ENCODE measurements at regions not wholly inside any gene's neighbourhood (a gene's known extent, or its start where the extent isn't known, plus 50 kb on each side); places are given as distances from the start of the nearest gene placed in this dataset.

DNA sequence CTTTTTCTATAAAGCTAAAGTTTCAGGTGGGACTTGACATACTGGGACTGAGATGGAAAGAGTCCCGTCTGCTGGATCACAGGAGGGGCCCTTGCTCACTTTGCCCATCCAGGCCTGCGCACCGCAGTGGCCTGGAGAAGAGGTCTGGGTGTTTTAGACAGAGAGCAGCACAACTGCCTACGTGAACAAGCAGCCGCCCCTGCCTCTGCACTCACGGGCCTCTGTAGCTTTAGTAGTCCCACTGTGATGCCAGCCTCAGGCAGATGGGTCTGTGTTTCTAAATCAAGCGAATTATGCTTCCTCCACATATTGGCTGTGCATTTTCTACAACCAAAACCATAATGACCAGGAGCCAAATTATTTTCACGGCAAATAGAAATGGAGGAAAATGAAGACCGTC lies 184.8 kb upstream of the FOXQ1 start:
- H3K4me3 ChIP-seq (ENCODE audit: low read length): no peak overlapping the region
- H3K9me3 ChIP-seq (replicated peaks; ENCODE audit: insufficient read depth, low read length): no peaks in the 10 kb centered on the region
- H3K79me2 ChIP-seq (ENCODE audit: low read length): no peaks in the 10 kb centered on the region
- TF ChIP-seq, protein P1, sequence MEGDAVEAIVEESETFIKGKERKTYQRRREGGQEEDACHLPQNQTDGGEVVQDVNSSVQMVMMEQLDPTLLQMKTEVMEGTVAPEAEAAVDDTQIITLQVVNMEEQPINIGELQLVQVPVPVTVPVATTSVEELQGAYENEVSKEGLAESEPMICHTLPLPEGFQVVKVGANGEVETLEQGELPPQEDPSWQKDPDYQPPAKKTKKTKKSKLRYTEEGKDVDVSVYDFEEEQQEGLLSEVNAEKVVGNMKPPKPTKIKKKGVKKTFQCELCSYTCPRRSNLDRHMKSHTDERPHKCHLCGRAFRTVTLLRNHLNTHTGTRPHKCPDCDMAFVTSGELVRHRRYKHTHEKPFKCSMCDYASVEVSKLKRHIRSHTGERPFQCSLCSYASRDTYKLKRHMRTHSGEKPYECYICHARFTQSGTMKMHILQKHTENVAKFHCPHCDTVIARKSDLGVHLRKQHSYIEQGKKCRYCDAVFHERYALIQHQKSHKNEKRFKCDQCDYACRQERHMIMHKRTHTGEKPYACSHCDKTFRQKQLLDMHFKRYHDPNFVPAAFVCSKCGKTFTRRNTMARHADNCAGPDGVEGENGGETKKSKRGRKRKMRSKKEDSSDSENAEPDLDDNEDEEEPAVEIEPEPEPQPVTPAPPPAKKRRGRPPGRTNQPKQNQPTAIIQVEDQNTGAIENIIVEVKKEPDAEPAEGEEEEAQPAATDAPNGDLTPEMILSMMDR (IDR thresholded peaks at IDR 0.05; ENCODE audit: low read length): no peak
- TF ChIP-seq EZH2phosphoT487 (IDR thresholded peaks at IDR 0.05; ENCODE audit: low read length): no peak
- no peak for TF ChIP-seq EZH2 (optimal IDR thresholded peaks at IDR 0.05; ENCODE audit: low read depth, low read length)
- H3F3A ChIP-seq (ENCODE audit: insufficient read depth, low read length): no peaks in the 10 kb centered on the region
- H2AFZ ChIP-seq (ENCODE audit: low read length): no peak overlapping the region
- no peak overlapping the region for H3K27ac ChIP-seq (ENCODE audit: low read length)
- no peaks in the 10 kb centered on the region for H3K9me2 ChIP-seq (replicated peaks; ENCODE audit: insufficient read depth, low read length)
- no peaks in the 10 kb centered on the region for H3K4me1 ChIP-seq (ENCODE audit: low read length)
- H4K20me1 ChIP-seq (ENCODE audit: insufficient read depth, low read length): no peaks in the 10 kb centered on the region
- no peak for DNase-seq
- no peak overlapping the region for H3K9ac ChIP-seq (ENCODE audit: low read length)
- no peaks in the 10 kb centered on the region for H3K27me3 ChIP-seq (replicated peaks; ENCODE audit: insufficient read depth, low read length)
- H3K36me3 ChIP-seq (replicated peaks; ENCODE audit: insufficient read depth, low read length): no peaks in the 10 kb centered on the region
- H3K4me2 ChIP-seq (ENCODE audit: low read depth, low read length): no peak overlapping the region

DNA sequence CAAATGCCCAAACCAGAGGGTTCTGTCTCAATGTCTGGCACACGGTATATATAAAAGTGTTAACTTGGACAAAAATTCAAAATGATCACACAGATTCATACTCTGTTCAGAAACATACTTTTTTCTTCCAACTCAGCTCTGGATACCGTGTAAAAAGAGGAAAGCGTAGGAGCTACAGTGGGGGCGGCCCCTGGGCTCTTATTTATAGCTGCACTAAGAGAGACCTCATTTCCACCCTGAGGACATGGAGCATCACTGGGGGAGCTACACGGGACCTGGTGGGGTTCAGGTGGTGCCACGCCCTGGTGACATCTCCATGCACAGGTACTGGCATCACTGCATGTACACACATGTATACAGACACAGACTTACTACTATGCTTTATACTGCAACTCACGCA lies 185.9 kb upstream of the FOXQ1 start:
- H3K9me2 ChIP-seq (replicated peaks; ENCODE audit: insufficient read depth, low read length): no peaks in the 10 kb centered on the region
- H2AFZ ChIP-seq (ENCODE audit: low read length): no peak overlapping the region
- no peak overlapping the region for H3K9ac ChIP-seq (ENCODE audit: low read length)
- no peaks in the 10 kb centered on the region for H3F3A ChIP-seq (ENCODE audit: insufficient read depth, low read length)
- H3K9me3 ChIP-seq (replicated peaks; ENCODE audit: insufficient read depth, low read length): no peaks in the 10 kb centered on the region
- DNase-seq: no peak
- no peak overlapping the region for H3K4me3 ChIP-seq (ENCODE audit: low read length)
- no peaks in the 10 kb centered on the region for H3K79me2 ChIP-seq (ENCODE audit: low read length)
- no peaks in the 10 kb centered on the region for H3K4me1 ChIP-seq (ENCODE audit: low read length)
- H3K36me3 ChIP-seq (replicated peaks; ENCODE audit: insufficient read depth, low read length): no peaks in the 10 kb centered on the region
- H3K27ac ChIP-seq (ENCODE audit: low read length): no peak overlapping the region
- no peaks in the 10 kb centered on the region for H4K20me1 ChIP-seq (ENCODE audit: insufficient read depth, low read length)
- TF ChIP-seq, protein P1 (IDR thresholded peaks at IDR 0.05; ENCODE audit: low read length): no peak
- TF ChIP-seq EZH2phosphoT487 (IDR thresholded peaks at IDR 0.05; ENCODE audit: low read length): no peak
- TF ChIP-seq EZH2 (optimal IDR thresholded peaks at IDR 0.05; ENCODE audit: low read depth, low read length): no peak
- no peaks in the 10 kb centered on the region for H3K27me3 ChIP-seq (replicated peaks; ENCODE audit: insufficient read depth, low read length)
- H3K4me2 ChIP-seq (ENCODE audit: low read depth, low read length): no peak overlapping the region

DNA sequence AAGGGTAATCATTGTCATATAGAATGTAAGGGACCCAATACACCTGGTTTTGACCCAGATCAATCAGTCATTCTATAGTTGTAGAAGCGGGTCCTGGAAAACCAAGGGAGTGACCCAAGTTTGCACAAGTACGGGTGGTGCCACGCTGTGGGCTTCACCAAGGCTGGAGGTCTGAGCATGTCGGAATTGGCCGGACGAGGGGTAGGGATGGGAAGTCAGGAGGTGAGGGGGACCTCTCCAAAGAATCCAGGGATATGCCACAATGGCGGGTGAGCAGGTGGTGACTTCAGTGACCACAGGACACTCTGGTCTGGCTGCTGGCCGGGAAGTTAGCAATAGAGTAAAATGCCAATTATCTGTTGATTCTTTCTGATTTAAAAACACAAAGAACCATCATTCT lies 186.6 kb upstream of the FOXQ1 start:
- no peaks in the 10 kb centered on the region for H3K9me3 ChIP-seq (replicated peaks; ENCODE audit: insufficient read depth, low read length)
- no peaks in the 10 kb centered on the region for H4K20me1 ChIP-seq (ENCODE audit: insufficient read depth, low read length)
- H3K4me3 ChIP-seq (ENCODE audit: low read length): no peak overlapping the region
- H3K36me3 ChIP-seq (replicated peaks; ENCODE audit: insufficient read depth, low read length): no peaks in the 10 kb centered on the region
- no peaks in the 10 kb centered on the region for H3F3A ChIP-seq (ENCODE audit: insufficient read depth, low read length)
- H3K27ac ChIP-seq (ENCODE audit: low read length): no peak overlapping the region
- H2AFZ ChIP-seq (ENCODE audit: low read length): no peak overlapping the region
- no peak for TF ChIP-seq EZH2phosphoT487 (IDR thresholded peaks at IDR 0.05; ENCODE audit: low read length)
- no peak for TF ChIP-seq EZH2 (optimal IDR thresholded peaks at IDR 0.05; ENCODE audit: low read depth, low read length)
- TF ChIP-seq, protein P1 (IDR thresholded peaks at IDR 0.05; ENCODE audit: low read length): no peak
- no peaks in the 10 kb centered on the region for H3K27me3 ChIP-seq (replicated peaks; ENCODE audit: insufficient read depth, low read length)
- no peak overlapping the region for H3K4me2 ChIP-seq (ENCODE audit: low read depth, low read length)
- DNase-seq: no peak
- no peak overlapping the region for H3K9ac ChIP-seq (ENCODE audit: low read length)
- H3K4me1 ChIP-seq (ENCODE audit: low read length): no peaks in the 10 kb centered on the region
- no peaks in the 10 kb centered on the region for H3K9me2 ChIP-seq (replicated peaks; ENCODE audit: insufficient read depth, low read length)
- no peaks in the 10 kb centered on the region for H3K79me2 ChIP-seq (ENCODE audit: low read length)

Data from MM.1S (cell line).